Stimulated activated CD8-positive, alpha-beta memory T cell treated with anti-CD3 and anti-CD28 coated beads, Interleukin-12 subunit alpha, Interleukin-12 subunit beta, amount 100 ng/mL, for 1 hour (primary cell): ENCODE measurements at regions not wholly inside any gene's neighbourhood (a gene's known extent, or its start where the extent isn't known, plus 50 kb on each side); places are given as distances from the start of the nearest gene placed in this dataset.

Source experiments
- DNase-seq: peaks from one replicate; pipeline ENCODE4 v3.0.0-alpha.2; 2020; ENCODE audit warnings: low read depth

DNA sequence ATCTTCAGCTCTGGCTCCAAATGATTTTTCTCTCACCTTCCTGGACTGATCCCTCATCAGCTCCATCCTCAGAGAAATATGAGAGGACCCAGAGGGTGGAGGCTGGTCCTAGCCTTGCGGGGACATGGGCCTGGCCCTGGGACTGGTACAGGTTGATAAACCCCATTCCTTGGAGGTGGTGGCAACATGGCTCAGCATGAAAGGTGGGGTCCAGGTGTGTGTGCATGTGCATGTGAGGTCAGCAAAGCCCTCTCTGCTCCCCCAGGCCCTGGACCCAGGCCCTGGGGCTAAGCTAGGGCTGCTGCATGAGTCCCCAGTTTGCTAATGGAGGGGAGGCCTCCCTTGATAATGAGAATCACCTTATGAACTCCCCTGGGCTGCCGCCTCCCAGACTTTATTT lies 363.1 kb downstream of the MATN1 start:
- DNase-seq = no peak

DNA sequence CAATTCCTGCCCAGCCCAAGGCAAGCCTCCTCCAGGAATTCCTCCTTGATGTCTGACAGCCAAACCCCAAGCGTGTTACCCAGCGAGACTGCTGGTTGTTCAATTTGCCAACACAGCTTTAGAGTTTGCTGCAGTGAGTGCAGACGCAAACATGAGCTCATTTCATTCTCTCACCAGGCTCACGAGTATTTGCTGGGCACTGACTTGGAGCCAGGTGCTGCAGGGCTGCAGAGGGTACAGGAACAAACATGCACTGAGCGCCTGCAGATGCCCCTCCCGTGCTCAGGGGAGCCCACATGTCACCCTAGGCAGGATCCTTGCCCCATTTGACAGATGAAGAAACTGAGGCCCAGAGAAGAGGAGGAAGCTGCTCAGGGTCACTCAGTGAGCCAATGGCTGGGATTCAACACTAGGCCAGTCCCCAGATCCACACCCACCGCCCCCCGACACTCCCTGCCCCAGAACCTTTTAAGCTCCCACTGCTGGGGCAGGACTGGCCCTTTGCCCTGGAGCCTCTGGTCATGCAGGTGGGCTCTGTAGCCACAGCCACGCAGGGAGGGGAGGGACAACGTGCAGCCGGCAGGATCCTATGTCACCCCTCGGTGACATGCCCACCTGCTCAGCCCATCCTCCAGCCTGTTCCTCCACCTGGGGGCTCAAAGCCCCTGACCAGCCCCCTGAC lies 363.7 kb downstream of the MATN1 start:
- DNase-seq = no peak

DNA sequence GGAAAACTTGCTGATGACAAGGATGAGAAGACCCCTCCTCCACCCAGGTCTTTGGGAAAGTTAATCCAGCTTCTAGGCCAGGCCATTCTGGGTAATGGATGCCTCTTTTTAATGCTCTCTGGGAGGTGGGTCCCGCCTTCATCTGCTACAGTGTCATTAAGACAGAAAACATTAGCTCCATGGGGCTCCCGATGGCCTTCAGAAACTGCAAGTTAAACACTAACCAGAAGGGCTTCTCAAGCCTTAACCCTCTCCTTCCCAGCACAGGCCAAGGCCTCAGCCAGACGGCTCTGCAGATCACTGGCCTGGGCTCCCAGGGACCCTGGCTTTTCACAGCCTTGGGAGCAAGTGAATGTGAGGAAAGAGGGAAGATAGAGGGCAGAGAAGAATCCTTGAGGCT lies 364.9 kb downstream of the MATN1 start:
- DNase-seq = no peak

DNA sequence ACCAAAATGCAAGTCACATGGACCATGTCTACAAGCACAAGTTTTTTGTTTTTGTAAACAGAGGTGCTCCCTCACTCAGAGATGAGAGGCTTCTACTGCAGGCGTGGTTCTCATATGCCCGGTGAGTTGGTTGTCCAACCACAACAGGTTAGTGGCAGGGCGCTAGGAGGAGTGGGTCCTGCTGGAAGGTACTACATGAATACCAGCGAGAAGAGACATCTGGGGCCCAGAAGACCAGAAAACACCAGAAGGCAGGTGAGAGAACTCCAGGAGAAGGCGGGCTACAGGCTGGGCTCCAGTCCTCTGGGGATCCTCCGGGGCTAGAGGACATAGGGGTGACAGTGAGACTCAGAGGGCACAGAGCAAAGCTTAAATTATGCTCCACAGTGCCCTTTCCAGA lies 366.5 kb downstream of the MATN1 start:
- DNase-seq = no peak

DNA sequence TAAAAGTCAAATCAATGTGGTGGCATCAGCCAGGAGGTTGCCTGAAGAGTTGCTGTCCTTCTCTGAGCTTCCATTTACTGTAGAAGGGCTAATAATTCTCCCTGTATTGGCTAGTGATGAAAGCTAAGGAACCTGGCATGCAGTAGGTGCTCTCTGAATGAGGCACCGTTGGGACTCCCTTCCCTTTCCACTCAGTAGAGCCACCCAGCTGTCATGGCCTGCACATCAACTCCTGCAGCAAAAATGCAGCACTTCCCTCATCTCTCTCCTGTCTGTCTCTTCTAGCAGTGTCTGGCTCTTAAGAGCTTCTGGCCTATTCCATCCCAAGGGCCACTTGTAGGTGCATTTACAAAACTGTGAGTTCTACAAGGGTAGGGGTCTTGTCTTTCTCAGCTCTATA lies 369.0 kb downstream of the MATN1 start:
- no peak for DNase-seq

DNA sequence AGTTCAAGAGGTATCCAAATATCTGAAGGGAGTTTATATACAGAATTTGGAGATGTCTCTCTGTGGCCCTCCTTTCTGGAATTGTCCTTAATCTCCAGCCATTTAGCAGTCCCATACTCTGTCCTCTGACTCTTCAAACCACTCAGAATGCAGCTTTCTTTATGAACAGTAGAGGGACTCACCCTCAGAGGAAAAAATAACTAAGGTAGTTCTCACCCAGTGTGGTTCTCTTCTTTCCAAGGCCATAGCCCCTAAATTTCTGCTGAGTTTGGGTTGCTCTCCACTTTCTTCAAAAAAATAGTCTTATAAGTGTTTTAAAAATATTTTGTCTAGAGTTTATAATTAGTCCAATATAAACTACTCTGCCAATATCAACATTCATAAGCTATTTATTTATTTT lies 369.7 kb downstream of the MATN1 start:
- DNase-seq = no peak

DNA sequence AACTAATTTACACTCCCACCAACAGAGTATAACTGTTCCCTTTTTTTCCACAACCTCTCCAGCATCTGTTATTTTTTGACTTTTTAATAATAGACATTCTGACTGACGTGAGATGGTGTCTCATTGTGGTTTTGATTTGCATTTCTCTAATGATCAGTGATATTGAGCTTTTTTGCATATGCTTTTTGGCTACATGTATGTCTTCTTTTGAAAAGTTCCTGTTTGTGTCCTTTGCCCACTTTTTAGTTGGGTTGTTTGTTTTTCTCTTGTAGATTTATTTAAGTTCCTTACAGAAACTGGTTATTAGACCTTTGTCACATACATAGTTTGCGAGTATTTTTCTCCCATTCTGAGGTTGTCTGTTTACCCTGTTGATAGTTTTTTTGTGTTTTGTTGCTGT lies 375.2 kb downstream of the MATN1 start:
- no peak for DNase-seq

DNA sequence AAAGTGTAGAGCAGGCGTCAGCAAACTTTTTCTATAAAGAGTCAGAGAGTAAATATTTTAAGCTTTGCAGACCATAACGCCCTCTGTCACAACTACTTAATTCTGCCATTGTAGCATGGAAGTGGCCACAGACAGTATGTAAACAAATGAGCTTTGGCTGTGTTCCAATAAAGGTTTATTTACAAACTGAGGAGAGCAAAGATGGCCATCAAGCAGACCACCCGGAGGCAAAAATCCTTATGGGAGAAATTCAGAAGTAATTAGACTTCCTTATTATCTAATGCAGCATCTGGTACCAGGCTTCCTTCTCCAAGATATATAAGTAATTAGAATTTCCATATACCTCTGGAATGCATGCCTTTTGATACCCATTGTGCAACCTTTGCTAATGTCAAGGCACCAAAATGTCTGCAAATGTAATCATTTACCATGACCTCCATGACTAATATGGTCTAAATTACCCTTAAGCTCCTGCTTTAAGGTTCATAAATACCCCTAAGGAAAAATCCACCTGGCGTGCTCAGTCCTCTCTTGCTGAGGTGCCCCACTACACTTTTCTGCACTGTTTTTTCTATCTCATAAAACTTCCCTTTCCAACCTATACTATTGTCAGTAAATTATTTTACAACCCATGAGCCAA lies 377.8 kb downstream of the MATN1 start:
- no peak for DNase-seq

DNA sequence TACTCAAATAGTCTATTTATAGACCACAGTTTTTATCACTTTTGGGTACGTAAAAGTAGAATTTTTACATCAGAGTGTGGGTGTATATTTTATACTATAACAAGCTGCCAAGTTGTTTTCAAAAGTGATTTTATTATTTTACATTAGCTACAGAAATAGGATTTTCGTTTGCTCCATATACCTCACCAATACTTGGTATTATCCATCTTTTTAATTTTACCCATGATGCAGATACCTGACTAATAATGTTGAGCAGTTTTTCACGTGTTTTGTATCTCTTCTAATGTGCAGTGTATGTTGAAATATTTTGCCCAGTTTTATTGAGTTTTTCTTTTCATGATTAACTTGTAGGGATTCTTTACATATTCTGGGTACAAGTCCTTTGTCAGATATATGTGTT lies 379.8 kb downstream of the MATN1 start:
- DNase-seq = no peak

DNA sequence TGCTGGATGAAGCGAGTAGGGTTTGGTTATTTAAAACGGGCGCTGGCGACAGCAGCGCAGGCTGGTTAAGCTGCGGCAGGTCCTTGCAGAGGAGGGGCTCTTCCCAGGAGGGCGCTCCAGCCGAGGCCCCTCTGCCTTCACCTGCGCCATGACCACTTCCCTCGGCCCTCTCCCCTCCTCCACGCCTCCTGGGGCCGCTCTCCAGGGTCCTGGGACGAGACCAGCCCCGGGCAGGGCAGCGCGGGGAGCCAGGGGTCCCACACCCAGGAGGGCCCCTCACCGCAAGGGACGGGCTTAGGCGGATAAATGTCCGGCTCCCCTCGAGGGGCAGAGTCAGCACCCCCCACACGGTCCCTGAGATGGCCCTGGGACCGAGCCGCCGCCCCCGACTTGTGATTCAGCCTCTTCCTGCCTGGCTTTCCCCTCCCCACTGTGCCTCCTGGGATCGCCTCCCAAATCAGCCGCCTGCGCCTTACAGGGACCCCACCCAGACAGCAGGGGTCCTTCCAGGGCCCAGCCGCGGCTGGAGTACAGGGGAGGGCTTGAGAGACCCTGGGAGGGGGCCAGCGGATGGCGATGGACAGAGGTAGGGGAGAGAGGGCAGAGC lies 380.7 kb downstream of the MATN1 start:
- DNase-seq = no peak

DNA sequence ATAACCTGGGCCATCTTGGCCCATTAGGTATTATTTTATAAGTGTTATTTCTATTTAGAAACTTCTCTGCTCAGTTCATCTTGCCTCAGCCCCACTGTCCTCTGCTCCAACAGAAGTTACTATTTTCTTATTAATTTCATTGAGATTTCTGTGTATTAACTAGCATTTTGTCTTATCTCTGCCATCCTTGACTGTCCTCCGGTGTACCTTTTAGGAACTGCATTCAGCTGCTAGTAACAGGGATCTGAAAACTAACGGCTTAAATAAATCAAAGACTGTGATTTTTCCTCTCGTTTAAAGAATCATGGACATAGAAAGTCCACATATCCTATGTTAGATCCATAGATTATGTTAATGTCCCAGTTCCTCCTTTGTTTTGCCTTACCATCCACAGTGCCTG lies 382.5 kb downstream of the MATN1 start:
- no peak for DNase-seq

DNA sequence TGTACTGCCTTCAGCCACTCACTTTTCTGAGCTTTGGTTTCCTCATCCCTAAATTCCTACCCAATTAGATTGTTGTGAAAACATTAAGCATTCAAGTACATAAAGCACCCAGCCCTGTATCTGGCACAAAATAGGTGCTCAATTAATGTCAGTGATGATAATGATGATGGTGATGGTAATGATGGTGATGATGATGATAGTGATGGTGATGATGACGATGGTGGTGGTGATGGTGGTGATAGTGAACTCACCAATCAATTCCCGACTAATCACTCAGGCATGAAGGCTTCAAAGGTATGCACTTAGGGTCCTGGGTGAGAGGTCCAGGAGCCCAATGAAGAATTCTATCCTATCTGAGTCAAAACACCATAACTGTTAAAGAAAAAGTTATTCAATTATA lies 383.5 kb downstream of the MATN1 start:
- DNase-seq = no peak

DNA sequence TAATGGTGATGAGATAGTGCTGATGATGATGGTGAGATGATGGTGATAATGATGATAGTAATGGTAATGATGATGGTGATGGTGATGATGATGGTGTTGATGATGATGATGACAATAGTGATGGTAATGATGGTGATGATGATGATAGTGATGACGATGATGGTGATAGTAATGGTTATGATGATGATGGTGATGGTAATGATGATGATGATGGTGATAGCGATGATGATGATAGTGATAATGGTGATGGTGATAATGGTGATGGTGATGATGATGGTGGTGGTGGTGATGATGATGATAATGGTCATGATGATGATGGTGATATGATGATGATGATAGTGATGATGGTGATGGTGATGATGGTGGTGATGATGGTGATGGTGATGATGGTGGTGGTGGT lies 384.6 kb downstream of the MATN1 start:
- no peak for DNase-seq

DNA sequence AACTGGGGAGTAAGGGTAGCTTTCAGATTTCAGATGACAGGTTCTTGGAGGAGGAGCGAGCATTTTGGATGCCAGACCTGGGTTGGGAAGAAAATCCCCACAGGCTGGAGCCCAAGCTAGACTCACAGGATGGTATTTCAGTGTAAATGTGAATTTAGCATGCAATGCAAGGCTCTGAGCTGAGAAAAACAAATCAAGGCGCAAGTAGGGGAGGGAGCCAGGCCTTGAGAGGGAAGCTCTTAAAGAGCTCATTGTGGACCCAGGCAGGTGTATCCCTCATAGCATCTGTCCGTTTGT lies 386.1 kb downstream of the MATN1 start:
- DNase-seq = no peak

DNA sequence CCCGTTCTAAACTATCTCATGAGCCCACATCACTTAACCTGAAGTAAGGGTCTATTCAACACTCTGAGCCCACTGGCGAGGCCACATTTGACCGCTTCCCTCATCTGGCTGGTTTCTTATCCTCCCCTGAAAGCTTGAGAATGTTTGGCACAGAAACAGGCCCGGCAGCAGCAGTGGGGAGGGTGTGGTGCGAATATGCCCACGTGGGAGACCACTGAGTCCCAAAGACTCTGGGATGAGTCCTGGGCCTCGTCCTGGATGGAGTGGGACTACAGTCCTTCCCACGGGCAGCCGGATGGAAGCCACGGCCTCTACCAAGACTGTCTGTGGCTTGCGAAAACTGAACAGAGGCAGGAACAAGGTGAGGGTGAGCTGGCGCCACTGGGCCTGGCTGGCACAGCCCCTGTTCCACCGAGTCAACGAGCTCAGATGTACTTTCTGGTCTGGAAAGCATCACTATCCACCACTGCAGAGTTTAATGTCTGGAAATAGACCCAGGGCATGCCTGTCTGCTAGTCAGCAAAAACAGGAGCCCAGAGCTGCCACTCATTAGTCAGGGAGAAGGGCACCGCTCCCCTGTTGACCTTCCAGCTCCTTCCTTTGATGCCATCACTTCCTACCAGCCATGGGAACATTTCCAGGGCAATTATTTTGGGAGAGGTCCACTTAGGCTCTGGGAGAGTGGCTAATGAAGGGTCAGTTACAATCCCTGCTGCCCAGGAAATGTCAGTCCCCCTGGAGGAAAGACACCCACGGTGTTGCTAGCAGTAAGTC lies 386.6 kb downstream of the MATN1 start:
- no peak for DNase-seq

DNA sequence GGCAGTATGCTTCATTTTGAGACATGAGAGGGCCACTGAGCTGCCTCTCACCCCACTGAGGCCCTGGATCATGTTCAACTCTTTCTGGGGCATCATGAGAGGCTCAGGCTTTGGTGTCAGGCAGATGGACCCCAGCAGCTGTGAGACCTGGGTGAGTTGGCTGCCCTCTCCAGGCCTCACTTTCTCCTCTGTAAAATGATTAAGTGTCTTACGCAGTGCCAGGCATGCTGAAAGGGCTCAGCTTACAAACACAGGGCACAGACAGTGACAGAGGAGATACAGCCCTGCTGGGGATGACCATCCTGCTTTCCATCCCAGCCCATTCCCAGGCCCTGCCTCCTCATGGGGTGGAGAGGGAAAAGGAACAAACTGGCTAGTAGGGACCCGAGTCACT lies 387.4 kb downstream of the MATN1 start:
- DNase-seq = no peak

DNA sequence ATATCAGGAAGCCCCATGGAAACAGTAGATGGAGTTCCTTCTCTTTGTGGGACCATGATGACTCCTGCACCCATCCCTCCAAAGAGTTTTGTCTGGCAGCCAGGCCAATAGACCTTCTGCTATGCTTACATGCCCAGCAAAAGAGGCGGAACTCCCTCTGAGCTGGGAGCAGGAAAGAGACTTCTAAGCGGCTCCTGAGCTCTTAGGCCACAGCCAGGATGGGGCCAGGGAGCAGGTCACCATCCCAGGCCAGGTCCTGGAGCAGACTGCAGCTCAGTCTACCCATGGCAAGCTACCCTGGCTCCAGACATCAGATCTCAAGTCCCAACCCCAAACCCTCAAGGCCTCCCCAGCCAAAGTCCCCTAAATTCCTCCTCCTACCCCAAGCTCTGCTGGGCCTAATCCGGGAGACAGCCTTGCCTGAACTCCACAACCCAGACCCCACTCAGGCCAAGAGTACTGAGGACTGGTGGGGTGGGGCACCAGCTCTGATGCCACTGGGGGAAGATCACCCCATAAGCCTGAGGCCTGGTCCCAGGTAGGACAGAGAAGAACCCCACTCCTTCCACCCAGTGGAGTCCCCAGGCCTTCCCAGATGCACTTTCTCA lies 387.9 kb downstream of the MATN1 start:
- DNase-seq = no peak

DNA sequence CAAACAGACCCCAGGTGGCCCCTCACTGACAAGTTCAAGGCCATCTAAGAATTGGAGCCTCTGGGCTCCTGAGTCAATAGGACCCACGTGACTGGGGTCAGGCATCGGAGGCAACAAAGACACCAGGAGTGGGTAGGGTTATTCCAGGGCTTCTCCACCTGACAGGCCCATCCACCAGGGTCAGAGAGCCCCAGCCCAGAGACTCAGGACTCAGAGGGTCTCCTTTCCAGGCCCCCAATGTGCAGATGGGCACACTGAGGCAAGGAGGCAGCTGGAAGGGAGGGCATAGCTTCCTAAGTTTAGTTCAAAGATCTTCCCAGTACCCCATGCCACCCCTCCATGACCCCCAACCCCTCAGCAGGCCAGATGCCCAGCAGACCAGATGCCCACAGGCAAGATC lies 388.6 kb downstream of the MATN1 start:
- no peak for DNase-seq

DNA sequence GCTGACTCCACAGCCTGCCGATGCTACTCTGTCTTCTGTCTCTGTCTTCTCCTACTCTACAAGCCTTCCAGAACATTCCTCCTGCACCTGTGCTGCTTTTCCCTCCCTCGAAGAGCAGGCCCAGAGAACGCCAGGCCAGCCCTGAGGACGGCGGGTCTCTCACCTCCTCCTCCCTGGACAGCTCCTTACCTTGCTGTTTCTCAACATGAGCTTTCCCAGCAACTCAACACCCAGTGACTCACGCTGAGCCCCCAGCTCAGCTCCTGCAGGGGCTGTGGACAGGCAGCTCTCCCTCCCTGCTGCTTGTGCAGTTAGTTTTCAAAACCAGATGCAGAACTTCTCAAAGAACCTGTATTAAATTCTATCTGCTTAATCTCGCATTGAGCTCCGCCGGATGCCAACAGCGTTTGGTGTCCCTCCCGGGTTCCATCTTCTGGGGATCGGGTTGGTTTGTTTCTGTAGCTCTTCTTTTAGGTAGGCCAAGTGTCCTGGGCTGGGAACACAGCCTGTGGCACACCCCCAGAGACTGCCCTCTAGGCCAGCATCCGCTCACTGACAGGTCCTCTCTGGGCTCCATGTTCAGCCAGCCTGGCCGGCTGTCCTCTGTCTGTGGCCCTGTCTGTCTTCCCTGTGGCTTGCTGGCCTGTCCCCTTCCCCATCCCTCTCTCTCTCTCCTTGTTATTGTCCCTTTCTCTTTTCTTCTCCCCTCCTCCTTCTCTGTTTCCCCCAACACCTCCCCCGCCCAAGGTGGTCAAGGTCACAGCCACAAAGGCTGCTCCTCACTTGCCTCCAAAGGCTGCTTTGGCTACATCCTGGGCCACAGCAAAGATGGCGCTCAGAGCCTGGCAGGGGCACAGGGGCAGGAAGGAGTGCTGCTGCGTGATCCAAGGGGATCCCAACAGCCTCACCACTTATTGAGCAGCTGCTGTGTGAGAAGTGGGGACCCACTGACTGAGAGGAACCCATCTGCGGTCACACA lies 391.0 kb downstream of the MATN1 start:
- DNase-seq = no peak

DNA sequence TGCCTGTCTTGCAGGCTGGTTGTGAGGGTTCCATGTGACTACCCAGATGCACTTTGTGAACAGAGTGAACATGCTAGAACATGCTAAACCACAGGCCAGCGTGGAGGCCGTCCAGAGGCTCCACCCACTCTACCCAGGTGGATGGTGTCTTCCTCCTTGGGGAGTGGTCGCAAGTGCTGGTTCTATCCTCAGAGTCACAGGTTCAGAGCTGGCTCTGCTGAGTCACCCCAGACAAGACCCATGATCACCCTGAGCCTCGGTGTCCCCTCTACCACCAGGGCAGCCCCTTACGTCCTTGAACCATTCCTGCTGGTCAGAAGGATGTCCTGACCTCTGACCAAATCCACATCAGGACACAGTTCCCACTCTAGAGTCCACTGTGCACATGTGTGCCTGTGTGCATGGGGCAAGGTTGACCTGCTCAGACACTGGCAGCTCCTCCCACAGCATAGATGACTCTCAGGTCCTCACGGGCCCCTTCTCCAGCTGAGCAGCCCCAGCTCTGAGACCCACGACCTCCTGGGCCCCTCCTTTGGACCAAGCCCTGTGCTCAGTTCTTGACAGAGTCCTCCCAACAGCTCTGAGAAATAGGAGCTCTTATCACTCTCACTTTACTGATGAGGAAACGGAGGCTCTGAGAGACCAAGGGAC lies 391.8 kb downstream of the MATN1 start:
- no peak for DNase-seq

DNA sequence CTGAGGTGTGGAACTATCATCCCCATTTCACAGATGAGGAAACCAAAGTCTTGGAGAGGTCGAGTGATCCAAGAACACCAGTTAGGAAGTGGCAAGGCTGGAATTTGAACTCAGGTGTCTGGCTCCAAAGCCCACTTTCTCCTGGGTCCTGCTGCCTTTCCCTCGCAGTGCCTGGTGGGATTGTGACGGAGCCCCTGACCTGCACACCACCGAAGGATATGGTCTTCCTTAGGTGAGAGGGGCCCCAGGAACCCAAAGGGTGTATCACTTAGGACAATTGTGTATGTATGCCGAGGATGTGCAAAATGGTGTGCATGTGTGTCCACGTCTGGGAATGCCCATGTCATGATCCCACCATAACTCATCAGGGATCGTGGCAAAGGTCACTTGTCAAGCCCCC lies 392.7 kb downstream of the MATN1 start:
- DNase-seq = no peak
